ENCODE measurements at regions not wholly inside any gene's neighbourhood (a gene's known extent, or its start where the extent isn't known, plus 50 kb on each side); places are given as distances from the start of the nearest gene placed in this dataset.
"Not testable (repeated sequence)": the region's sequence is repeated elsewhere in the genome, so short reads cannot be mapped to it uniquely, and the experiment has no call there.

GRCh38 chr17:63295839-63296590, 150.1 kb downstream of the CYB561 start:
- no peak for DNase-seq

GRCh38 chr17:63298916-63299315, 147.2 kb downstream of the CYB561 start:
- DNase-seq, result not testable (repeated sequence)

GRCh38 chr17:63304704-63305261, 141.3 kb downstream of the CYB561 start:
- no peak for DNase-seq

- no peak for DNase-seq
These were observed 140.2 kb downstream of the CYB561 start for GRCh38 chr17:63305857-63306256.

GRCh38 chr17:63306855-63307254, 139.3 kb downstream of the CYB561 start:
- no peak for DNase-seq

GRCh38 chr17:63308272-63308671, 137.8 kb downstream of the CYB561 start:
- no peak for DNase-seq

- DNase-seq, result no peak
These were observed 137.1 kb downstream of the CYB561 start for GRCh38 chr17:63309021-63309420.

GRCh38 chr17:63311416-63311937, 134.6 kb downstream of the CYB561 start:
- no peak for DNase-seq

- no peak for DNase-seq
These were observed 131.3 kb downstream of the CYB561 start for GRCh38 chr17:63314761-63315160.

GRCh38 chr17:63316100-63316499, 130.0 kb downstream of the CYB561 start:
- DNase-seq, result no peak

- no peak for DNase-seq
These were observed 128.8 kb downstream of the CYB561 start for GRCh38 chr17:63317166-63317840.

GRCh38 chr17:63325808-63326207, 120.3 kb downstream of the CYB561 start:
- no peak for DNase-seq

GRCh38 chr17:63329876-63330275, 116.2 kb downstream of the CYB561 start:
- DNase-seq, result no peak

- DNase-seq, result no peak
These were observed 114.6 kb downstream of the CYB561 start for GRCh38 chr17:63331301-63332061.

GRCh38 chr17:63332286-63332685, 113.8 kb downstream of the CYB561 start:
- DNase-seq, result no peak

GRCh38 chr17:63333869-63334268, 112.2 kb downstream of the CYB561 start:
- no peak for DNase-seq

GRCh38 chr17:63335831-63336230, 110.3 kb downstream of the CYB561 start:
- no peak for DNase-seq

- no peak for DNase-seq
These were observed 108.5 kb downstream of the CYB561 start for GRCh38 chr17:63337579-63337978.

- no peak for DNase-seq
These were observed 107.8 kb downstream of the CYB561 start for GRCh38 chr17:63338272-63338671.

- no peak for DNase-seq
These were observed 104.8 kb downstream of the CYB561 start for GRCh38 chr17:63341276-63341675.

- DNase-seq, result no peak
These were observed 101.7 kb downstream of the CYB561 start for GRCh38 chr17:63344383-63344782.

- DNase-seq, result no peak
These were observed 100.5 kb downstream of the CYB561 start for GRCh38 chr17:63345611-63346010.

- no peak for DNase-seq
These were observed 98.6 kb downstream of the CYB561 start for GRCh38 chr17:63347475-63347874.
